Glomerular visceral epithelial cell (primary cell): ENCODE measurements at regions not wholly inside any gene's neighbourhood (a gene's known extent, or its start where the extent isn't known, plus 50 kb on each side); places are given as distances from the start of the nearest gene placed in this dataset.
"Not testable (repeated sequence)": the region's sequence is repeated elsewhere in the genome, so short reads cannot be mapped to it uniquely, and the experiment has no call there.

Source experiments
- DNase-seq: peaks from one replicate; pipeline ENCODE4 v3.0.0-alpha.2; 2016; ENCODE audit errors: extremely low spot score

DNA sequence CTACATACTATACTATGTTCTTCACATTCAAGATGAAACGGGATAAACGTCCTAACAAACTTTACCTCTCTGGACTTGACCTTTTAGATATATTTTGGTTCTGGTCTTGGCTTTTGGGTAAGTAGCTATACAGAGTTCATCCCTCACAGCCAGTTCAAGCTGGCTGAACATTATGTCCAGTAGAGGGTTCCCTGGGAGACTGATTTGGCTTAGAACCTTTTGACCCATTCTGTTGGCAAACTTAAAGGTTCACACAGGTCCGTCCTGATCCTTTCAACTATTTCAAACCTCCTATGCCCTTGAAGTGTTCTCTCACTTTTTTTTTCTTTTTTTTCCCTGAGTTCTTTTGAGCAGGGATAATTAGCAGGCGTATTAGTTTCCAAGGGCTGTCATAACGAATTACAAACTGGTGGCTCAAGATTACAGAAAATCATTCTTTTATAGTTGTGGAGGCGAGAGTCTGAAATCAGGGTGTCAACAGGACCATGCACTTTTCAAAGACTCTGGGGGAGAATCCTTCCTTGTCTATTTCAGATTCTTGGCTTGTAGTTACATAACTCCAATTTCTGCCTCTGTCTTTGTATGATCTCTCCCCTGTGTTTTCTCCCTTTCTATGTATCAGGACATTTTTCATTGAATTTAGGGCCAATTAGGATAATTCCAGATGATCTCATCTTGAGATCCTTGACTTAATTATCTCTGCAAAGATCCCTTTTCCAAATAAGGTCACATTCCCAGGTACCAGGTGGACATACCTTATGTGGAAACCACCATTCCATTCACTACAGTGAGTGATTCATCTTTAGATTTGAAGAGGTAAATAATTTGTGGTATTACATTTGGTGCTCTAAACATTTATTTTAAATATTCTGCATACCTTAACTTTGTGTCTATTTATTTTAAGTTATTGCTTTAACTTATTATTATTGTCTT, 257.4 kb upstream of the USP25 start:
- DNase-seq, result no peak

DNA sequence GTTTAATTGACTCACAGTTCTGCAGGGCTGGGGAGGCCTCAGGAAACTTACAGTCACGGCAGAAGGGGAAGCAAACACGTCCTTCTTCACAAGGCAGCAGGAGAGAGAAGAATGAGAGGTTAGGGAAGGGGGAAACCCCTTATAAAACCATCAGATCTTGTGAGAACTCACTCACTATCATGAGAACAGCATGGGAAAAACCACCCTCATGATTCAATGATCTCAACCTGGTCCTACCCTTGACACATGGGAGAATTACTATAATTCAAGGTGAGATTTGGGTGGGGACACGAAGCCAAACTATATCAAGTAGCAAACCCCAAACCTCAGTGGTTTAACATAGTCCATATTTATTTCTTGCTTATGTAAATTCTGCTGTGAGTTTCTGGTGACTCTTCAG, 252.0 kb upstream of the USP25 start:
- not testable (repeated sequence) for DNase-seq

DNA sequence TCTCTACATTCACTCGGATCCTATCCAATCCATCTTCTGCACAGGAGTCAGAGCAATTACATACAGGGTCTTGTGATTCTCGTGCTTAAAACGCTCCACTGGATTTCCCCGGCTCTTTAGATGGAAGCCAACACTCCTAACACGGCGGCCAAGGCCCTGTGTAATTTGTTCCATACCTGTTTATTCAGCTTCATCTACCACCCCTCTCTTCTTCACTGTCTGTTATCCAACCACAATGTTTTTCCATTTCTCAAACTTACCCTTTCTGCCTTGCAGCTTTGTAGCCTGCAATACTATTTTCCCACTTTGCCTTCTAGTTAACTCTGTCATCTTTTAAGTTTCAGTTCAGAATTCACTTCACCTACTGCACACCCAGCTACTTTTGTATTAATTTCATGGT, 249.6 kb upstream of the USP25 start:
- DNase-seq, result no peak

DNA sequence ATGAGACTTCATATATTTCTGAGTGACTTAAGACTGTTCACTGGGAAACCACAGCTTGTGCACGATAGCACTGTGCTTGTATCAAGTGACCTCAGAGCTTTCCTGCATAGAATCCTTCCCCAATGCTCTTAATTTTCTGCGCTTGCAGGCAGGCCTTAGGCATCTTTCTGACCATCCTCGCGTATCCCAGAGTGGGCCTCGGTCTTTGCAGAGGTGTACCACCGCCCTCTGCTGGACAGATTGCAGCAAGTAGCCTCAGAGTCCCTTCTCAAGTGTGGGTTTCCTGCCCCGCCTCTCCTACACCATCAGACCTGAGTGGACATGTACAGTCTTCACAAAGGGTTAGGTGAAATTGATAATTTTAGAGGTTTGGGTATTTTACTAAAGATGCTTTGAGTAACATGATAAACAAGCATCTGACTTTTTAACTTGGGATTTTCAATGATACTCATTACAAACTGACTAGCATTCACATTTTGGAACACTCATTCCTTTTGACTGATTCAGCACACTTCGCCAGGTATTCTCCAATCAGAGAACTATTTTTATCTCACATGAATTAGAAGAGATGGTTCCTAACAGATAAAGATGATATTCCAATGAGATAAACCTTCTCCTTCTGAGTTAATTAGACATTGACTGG, 246.5 kb upstream of the USP25 start:
- DNase-seq, result peak; percentile 86

DNA sequence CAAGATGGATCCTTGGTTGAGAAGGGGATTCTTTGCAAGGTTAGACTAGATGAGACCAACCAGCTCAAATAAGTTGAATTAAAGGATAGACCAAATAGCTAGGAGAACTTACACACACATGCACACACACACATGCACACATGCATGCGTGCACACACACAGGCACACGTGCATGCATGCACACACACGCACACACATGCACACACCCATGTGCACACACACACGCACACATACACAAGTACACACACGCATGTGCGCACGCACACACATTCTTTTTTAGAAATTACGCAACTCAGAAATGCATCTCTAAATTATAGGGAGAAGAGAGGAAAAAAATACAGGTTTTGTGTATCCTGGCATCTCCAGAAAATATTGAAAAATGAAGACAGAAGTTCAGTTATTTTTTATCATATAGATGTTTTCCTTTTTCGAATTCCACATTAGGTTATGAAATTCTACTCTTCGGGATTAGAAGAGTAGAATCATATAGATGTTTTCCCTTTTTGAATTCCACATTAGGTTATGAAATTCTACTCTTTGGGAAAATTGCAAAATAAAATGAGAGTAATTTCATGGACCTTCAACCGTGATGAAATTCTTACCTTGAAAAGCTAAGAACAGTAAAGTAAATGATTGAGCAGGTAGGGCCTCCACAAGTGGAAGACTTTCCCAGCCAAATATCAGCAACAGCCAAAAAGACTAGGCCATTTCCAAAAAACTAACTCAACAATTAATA, 243.2 kb upstream of the USP25 start:
- DNase-seq, result no peak

DNA sequence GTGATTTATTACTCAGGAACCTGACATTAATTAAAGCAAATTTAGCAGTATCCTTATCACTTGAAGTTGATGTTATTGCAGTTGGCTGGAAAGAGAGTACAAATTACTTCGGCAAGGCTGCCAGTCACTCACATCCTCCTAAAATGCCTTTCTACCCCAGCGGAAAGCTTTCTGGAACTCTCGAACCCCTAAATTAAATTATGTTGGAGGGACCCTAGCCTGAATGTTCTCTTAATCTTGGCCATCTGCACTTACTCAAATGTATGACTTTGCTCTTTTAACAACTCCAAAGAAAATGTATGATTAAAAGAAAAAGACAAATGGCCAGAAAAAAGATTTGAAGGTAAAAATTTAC, 242.6 kb upstream of the USP25 start:
- no peak for DNase-seq

DNA sequence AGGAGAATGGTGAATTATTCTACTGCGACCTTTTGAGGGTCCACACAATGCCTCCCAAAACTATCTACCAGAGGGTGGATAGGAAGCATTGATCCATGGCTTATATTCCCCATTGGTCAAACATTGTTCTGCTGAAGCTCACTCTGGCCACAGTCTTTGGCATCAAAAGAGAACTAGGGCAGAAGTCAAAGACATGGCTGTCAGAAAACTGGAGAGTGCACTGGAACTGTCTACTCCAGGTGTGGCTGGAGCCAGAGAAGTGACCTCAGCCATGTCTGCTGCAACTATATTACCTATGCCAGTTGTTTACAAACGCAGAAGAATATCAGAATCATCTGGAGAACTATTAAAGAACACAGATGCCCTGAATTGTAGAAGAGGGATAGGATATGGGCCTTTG, 238.7 kb upstream of the USP25 start:
- no peak for DNase-seq

DNA sequence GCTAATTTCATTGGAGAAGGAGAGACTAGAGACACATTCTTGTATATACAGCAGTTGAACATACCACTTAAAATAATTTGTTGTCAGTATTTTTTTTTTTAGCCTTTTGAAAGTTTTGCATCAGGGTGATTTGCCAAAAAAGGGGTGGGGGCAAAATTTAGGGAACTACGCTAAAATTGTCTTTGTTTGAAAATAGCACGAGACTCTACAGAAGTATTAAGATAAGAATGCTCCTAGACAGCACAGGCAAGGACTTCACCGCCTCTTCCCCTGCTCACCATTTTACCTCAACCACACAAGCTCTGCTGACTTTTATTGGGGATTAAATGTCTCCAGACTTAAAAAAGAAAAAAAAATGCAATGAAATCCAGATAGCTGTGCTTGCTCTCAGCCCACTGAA, 236.1 kb upstream of the USP25 start:
- DNase-seq, result no peak

DNA sequence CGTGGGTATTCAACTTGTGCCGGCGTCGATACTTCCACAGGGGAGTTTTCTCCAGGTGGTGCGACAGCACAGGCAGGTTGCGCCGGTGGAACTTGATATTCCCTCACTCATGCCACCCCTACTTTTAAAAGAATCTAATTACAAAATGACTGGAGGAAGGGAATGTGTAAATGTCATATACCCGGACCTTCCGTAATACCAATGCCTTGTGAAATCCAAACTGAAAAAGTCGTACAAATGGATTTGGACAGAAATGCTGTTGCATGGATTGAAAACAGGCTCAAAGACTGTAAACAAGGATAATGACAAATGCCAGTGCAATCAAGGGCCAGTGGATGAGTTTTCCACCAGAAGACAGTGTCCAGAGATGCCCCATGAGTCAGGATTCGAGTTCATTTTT, 235.3 kb upstream of the USP25 start:
- DNase-seq, result no peak

DNA sequence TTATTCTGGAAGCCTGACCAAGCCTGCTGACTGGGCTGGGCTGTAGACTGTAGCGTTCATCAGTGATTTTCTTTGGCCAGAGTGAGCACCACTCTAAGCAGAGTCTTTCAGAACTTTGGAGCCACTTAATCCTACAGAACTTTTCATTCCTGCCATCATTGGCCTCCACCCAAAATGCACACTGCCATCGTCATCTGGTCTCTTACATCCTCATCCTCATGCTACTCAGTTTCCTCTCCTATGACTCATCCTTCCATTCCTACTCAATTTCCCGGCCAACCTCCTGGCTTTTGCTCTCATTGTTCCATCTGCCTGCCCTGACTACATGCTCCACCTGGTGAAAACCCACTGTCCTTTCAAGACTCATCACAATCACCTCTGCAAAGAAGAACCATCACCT, 233.8 kb upstream of the USP25 start:
- peak; percentile 5 for DNase-seq

DNA sequence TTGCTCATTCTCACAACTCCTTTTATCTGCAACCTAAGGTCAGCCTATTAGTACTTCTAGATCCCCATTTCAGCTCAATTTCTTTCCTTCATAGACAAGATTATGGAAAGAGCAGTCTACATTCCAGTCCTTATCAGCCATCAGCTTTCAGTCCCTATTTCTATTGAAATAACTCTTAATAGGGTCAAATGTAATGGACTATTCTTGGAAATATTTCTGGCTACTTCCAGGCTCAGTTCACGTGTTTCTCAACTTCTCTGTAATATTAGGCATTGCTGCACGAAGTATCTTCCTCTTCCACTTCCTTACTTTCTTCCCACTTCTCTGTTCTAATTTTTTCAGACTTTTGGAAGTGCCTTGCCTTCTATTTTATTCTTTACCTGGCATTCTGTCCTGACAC, 232.9 kb upstream of the USP25 start:
- no peak for DNase-seq

DNA sequence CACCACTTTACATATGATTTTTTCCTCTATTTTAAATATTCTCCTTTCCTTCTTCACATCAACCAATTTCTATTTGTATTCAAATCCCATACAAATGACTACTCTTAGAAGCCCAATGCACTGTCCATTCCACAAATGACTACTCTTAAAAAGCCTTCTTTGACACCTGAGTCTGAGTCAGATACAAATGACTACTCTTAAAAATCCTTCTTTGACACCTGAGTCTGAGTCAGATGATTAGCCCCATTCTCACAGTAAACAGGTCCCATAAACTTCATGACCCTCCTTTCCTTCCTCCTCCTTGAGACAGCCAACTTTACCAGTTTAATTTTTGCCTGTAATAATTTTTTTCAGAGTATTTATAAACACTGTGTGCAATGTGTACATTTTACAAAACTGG, 231.3 kb upstream of the USP25 start:
- no peak for DNase-seq

DNA sequence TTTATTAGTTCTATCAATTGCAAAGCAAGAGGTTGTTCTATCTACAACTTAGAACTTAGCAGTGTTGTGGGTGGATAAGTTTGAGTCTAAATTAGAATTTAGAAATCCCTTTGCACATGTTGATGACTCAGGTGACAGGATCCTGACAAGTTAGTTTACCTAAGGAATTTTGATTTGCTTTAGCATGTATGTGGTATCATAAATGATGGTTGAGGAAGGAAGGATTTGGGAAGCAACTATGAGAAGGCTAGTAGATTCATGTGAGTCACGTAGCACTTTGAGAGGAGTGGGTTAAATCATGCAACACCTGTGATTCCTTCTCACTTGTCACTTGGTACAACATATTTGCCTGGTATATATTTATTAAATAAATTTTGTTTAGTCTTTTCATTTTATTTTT, 223.7 kb upstream of the USP25 start:
- no peak for DNase-seq

DNA sequence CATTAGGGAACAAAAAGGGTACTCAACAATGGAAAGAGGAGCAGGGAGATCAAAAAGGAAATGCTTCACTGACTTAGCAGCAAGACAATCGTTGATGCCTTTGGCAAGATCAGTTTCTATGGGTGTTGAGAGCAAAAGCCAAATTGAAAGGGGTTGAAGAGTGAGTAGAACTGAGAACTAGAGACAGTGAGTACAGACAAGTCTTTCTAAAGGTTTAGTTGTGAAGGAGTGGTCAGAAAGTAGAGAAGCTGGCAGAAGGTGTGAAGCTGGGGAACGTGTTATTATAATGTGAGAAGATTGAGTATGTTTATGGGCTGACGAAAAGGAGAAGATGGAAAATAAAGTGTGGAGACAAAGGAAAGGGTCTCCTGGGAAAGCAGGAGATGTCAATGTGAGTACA, 221.2 kb upstream of the USP25 start:
- no peak for DNase-seq

DNA sequence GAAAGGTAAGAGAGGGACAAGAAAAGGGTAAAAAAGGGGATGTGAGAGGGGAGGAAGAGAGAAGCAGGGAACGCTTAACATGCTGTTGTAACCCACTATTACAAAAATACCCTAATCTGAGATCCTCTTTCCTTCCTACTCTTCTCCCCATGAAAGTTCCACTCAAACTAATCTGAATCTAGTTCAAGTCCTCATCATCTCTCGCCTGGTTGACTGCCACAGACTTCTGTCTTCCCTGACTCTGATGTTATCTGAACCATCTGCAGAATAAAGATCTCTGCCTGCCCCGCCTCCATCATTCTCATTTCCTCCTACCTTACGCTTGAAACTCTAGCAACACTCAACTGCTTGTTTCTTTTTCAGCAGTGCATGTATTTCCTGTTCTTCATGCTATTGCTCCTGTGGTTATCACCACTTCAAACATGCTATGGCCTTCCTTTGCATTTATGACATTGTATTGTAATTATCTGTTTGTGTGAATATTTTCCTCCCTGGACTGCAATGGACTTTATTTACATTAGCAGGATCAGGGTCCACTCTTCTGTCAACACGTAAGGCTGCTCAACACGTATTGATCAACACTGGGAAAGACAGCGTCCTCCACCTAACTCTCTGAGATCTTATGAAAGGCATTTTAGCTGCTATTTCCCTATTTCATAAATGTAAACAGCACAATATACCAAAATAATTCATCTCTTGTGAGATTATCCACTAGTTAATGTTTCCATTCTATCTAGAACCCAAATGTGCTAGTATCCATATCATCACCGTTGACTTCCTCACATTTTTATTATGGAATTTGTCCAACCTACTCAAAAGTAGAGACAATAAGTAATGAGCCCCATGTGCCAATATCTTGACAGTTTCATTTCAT, 215.5 kb upstream of the USP25 start:
- DNase-seq, result no peak

DNA sequence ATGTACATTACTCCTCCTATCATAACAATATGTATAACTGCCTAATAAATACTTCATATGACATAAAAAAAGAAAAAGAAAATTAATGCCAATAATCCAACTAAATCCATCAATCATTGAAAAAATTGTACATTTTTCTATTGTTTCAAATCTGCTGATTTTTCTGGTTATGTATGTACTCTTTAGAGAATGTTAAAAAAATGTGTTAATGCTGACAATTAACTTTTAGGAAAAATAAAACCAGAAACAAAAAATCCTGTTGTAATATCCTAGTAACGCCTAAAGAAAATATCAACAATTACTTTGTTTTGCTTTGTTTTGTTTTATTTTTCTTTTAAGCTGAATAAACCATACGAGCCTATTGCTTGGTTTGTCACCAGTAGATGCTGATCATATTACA, 213.9 kb upstream of the USP25 start:
- no peak for DNase-seq

DNA sequence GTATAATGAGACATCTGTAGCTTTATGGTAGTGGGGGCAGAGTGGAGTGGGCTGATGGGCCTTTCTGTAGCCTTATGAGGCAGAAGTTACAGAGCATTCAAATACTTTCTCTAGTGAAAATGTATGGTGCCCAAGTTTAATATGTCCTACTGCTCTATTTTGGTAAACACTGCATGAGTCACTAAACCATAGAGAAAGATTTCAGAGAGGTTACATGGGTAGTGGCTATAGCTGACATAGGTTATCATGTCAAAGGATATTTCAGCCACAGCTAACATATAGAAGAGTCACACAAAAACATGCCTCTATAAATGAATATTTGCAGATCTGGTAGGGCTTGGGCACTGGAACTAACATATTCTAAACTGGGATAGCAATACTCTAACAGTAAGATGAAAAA, 212.4 kb upstream of the USP25 start:
- no peak for DNase-seq

DNA sequence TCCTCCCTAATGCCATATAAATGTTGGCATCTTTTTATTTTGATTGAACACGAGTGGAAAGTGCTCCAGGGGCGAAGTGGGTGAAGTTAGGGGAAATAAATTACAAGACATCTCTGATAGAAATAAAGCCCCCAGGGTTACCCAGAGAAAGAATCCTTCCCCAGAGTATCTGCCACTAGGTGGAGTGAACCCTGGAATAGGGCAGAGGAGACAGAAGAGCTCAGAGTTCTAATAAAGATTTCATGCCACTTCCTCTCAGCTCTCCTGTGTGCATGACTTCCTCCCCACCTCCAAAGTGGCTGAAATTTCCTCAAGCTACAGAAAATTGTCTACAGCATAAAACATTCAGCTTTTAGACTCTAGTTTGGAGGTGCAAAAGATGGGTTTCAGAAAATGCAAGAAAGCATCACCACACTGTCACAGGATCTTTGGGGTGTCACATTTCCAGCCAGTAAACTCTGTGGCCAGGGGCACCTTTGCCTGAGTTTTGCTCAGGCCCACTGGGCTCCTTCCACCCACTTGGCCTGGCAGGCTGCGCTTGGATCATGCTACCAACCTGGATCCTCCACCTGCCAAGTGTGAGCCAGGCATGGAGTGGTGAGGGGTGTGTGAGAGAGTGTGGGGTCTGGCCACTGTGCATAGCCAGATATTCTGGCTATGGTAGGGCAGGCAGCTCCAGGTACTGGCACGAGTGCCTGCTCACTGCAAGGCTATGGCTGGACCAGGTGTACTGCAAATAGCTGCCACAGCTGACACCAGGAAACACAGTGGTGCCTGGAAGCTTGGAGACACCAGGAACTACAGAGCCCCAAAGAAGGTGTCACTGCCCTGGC, 208.8 kb upstream of the USP25 start:
- DNase-seq, result peak; percentile 5

DNA sequence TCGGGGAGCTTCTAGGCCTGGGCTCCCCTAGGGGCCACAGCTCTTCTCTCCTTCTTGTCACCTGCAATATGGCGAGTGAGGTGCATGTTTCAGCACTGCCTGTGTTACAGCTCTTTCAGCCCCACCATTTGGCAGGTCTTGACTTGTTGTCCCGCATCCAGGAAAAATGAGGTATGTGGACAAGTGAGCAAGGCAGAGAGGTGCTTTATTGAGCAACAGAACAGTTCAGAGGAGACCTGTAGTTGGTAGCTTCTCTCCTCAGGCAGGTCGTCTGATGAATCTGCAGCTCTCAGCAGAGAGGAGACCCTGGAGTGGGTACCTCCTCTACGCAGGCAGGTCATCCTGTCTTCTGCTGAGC, 208.2 kb upstream of the USP25 start:
- DNase-seq, result no peak

DNA sequence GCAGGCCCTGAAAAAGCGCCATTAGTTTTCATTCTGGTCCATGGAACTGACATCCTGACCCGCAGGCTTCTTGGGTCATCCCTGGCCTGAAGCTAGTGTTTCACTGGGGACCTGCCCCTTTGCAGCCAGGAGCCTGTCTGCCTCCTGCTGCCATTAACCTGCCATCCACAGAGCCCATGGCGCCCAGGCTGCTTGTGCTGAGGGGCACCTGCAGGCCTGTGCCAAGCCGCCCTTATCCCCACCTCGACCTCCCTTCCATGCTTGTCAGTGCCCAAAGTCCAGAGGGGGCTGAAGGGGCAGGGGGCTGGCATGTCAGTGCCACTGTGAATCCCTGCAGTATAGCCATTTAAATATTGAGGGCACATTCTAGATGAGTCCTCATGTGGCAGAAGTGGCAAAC, 207.6 kb upstream of the USP25 start:
- DNase-seq, result no peak

DNA sequence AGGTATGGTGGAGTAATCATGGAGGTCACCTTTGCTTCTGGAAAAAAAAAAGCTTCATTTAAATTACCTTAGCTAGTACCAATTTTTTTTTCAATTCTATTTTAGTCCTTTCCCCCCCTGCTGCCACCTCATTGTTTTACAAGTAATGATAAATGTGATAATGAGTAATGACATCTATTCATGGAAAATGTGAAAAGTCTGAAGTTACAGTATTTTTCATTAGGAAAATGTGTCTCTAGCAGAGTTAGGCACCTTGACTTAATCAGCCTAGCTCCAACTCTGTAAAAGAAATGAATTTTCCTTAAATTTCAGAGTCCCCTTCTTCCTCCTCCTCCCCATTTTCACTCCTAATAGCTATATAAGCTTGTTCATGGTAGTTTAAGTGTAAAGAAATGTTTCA, 204.9 kb upstream of the USP25 start:
- no peak for DNase-seq
